Central memory CD4-positive, alpha-beta T cell (primary cell): ENCODE measurements at regions not wholly inside any gene's neighbourhood (a gene's known extent, or its start where the extent isn't known, plus 50 kb on each side); places are given as distances from the start of the nearest gene placed in this dataset.

ENCODE experiments used
- DNase-seq: peaks from one replicate; pipeline ENCODE4 v3.0.0; 2022

GRCh38 chr6:133632206-133632605 lies 256.7 kb upstream of the TCF21 start:
- DNase-seq: no peak

GRCh38 chr6:133632906-133633305 lies 256.0 kb upstream of the TCF21 start:
- no peak for DNase-seq

DNA sequence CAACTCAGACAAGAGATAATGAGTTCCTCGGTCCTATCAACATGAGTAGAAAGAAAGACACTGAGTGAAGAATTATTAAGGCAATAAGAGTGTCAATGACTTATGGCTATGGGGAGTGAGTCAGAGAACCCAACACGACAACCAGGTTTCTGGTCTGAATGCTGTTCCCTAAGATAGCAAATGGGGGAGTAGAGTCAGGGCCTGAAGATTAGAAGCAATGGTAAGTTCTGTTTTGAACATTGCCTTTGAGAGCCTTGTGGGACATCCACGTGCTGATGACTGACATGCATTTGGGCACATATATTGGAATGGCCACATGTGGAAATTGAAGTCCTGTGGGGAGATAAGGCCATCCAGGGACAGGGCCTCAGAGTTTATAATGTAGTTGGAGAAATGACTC lies 254.4 kb upstream of the TCF21 start:
- DNase-seq: no peak

DNA sequence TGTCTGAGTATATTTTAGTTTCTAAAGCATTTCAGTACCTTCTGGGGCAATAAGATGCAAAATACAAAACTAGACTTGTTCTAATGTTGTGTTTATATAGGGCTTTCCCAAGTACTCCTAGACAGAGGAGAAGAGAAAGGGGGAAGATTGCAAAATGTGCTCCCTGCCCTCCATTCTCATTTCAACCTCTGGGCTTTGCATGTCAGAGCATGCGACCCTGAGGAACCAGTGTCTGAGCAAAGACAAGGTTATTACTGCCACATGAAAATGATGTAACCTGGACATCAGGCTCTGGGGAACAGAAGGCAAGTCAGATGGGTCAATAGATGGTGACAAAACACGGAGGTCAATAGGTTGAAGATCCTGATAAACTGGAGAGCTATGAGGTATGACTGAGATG lies 253.5 kb upstream of the TCF21 start:
- no peak for DNase-seq

DNA sequence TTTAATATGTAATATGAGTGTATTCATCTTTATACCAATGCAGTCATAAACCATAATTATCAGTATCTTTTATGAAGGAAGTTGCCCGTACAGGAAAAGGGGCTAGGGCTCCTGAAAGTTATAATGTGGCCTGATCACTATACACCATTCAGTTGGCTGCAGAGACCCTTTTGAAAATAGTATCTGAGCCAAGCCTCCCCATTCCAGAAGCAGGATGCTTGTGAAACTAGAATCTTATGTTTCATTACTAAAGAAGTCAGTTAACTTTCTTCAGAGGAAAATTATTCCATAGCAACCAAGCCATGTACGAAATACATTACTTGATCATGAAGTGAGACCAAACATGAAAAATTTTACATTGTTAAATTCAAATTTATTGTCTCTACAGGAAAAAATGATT lies 251.5 kb upstream of the TCF21 start:
- DNase-seq: no peak

DNA sequence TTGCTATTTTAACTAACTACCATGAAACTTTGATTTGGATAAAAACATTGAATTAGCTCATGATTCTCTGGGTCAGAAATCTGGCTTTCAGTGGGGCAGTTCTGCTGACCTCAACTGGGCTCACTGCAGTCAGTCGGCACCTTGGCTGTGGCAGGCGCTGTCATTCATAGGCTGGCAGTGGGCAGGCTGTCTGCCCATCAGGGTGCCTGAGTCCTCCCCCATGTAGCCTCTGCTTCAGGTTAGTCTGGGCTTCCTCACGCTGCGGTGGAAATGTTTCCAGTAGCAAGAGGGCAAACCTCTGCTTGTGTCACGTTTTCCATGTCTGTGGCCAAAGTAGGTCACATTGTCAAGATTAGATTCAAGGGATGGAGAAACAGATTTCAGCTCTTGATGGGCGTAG lies 251.0 kb upstream of the TCF21 start:
- no peak for DNase-seq

DNA sequence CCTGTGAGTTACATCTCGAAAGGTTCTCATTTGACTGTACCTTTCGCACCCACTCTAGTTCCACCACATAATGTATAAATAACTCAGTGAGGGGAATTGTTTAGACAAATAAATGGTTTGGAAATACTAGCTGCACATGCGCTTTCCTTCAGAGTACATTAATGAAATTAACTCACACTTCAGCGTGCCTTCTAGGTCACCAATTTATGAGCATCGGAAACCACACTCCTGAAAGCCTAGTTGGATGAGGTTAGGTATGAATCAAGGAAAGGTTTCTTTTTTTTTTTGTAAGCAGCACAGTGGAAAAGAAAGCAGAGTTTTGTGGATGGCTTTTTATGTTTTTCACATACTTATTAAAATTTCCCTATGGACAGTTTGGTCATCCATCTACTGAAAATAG lies 247.8 kb upstream of the TCF21 start:
- DNase-seq: no peak

DNA sequence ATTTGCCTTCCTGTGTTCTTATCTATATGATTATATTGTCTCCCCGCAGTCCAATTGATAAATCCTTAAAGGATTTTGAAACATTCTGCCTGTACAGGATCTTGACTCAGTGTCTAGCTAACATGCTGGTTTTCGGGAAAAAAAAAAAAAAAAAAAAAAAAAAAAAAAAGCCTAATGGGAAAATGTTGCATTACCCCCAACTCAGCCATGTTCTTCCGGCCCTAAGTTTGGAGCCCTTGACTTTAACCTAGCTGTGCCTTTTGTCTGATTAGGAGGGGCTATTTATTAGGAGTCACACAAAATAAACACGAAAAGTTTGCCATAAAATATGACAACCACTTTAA lies 244.4 kb upstream of the TCF21 start:
- no peak for DNase-seq

GRCh38 chr6:133644892-133645619 lies 243.9 kb upstream of the TCF21 start:
- DNase-seq: no peak

DNA sequence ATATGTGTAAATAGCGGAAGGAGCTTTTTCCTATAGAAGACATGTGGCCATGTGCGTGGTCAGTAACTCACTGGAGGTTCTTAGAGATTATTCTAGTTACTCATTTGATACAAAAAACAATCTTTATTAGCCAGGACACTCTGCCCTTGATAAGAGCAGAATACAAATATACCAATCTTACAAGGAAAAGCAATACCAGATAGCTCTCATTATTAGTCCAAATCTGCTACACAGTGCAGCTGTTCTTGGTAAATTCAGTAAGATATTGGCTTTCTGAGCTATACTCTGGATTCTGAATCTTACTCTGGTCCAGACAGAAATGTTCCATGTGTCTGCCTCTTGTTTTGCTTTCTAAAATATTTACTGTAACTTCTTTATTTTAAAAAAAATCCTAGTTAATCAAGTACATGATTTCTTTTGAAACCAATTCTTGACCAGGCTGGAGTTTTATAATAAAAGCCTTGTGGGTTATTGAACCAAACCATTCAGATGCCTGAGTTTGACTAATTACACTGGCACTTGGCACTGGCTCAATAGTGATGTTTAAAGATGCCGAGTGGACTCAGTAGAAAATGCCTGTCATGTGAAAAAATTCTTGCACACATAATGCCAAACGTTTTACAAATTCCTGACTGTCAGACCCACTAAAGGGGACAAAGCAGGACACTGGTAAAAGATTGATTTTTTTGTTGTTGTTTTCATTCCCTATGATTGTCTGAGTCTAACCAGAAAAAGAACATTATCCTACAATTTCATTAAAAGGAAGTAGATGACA lies 242.8 kb upstream of the TCF21 start:
- no peak for DNase-seq

GRCh38 chr6:133648581-133648980 lies 240.3 kb upstream of the TCF21 start:
- DNase-seq: no peak

GRCh38 chr6:133671376-133671775 lies 217.5 kb upstream of the TCF21 start:
- no peak for DNase-seq

GRCh38 chr6:133673056-133673455 lies 215.9 kb upstream of the TCF21 start:
- no peak for DNase-seq

DNA sequence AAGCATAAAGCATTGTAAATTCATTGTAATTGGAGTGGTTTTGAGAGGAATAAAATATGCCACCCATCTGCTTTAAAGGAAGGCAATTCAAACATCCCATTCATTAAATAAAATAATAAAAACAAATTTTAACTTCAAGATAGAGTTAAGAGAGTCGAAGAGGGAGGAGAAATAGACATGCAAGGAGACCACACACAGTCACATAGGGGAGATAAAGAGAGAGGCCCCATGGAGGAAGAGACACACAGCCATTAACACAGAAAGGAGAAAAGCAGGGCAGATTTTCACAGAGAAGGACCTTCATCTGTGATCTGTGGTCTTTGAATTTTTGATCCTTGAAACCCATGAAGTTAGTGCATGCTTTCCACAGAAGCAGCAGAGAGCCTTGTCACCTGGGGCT lies 214.3 kb upstream of the TCF21 start:
- no peak for DNase-seq

DNA sequence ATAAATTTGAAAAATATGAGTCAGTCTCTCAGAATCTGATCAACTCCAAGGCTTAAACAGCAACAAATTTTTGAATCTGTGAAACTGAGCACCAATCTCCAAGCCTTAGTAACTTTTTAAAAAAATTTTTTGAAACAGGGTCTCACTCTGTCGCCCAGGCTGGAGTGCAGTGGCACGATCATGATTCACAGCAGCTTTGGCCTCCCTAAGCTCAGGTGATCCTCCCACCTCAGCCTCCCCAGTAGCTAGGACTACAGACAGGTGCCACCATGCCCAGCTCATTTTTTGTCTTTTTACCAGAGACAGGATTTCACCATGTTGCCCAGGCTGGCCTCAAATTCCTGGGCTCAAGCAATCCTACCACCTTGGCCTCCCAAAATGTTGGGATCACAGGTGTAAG lies 207.9 kb upstream of the TCF21 start:
- DNase-seq: no peak

- DNase-seq: no peak
These were observed 207.0 kb upstream of the TCF21 start for GRCh38 chr6:133681891-133682290.

DNA sequence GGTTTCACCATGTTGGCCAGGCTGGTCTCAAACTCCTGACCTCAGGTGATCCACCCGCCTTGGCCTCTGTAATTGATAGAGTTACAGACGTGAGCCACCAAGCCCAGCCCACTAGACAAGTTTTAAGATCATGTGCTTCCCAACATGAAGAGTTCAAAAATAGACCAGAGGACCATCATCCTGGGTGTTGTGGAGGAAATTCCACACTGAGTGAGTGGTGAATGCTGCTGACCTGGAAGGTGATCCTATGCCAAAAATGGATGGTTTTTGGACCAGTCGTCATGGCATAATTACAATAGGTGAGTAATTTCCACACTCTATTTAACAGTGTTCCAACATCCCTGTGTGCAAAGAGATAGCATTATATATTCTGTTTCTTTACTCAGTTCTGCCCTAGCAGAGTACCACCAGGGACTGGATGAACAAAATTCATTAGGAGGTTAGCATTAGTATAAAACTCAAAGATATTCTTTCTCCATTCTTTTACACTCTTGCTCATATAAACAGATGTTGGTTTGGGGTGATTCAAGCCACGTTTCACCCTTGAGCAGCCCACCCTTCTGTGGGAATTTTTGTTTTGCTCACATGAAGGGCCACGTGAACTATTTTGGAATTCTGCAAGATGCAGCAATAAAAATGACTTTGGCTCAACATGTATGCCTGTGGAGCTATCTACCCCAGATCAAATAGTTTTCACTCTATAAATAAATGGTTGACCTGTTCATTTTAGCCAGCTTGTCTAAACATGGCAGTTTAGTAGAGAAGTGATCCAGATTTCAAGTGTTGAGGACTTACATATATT lies 206.2 kb upstream of the TCF21 start:
- DNase-seq: no peak

DNA sequence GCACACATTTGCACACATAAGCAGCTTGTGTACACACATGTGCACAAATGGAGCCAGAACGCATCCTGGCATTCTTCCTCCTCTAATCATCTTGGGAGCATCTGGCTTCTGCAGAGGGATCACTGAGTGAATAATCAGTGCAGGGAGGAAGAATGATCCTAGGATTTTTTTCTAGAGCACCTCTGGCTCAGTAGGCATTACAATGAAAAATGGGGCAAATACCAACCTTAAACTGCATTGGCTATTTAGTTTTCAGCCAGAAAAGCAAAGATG lies 205.7 kb upstream of the TCF21 start:
- no peak for DNase-seq

DNA sequence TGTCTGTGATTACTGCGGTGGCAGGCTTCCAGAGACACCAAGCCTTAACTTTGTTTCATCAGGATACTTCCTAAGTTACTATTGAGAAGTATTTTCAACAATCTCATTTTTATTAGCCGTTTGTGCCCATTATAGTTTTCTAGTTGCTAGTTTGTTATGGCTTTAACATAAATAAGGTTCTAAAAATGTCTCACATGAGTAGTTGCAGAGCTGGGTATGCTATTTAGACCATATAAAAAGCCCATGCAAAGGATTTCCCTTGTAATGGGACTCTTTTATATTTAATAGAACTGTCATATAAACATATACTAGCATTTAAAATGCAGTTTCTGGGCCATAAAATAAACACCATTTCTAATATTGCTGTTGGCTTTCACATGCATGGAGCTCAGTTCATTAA lies 205.3 kb upstream of the TCF21 start:
- no peak for DNase-seq

- DNase-seq: no peak
These were observed 200.0 kb upstream of the TCF21 start for GRCh38 chr6:133688705-133689492.

DNA sequence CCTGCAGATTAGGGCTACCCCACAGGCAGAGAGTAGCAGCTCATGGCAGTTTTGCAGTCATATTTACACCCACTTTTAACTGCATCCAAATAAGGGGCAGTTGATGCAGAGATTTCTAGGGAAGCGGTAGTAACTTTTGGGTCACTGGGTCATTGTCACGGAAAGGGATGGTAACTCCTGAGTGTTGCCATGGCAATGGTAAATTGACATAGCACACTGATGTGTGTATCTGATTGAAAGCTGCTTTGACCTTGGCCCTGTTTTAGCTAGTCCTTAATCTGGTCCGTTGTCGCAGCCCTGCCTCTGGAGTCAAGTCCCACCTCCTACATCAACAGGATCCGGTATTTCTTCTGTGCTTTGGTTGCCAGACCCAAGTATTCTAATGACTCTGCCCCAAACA lies 199.1 kb upstream of the TCF21 start:
- no peak for DNase-seq

- no peak for DNase-seq
These were observed 195.3 kb upstream of the TCF21 start for GRCh38 chr6:133693565-133693964.

DNA sequence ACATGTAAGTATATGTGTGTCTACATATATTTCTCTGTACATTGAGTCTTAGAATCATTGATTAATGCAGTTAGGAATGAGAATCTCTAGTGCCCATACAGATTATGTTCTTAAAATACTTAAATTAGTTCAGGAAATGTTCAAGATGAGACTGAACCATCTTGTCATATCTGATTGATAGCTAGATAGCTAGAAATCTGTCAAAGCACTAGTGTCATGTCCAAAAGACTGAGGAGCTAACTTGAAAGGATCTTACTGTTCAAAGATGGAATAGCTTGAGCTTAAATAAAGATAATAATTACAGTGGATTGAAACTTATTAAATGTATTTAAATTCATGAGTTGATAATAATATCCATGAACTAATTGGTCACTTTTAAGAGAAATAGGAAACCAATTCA lies 191.7 kb upstream of the TCF21 start:
- no peak for DNase-seq
